Neuronal stem cell (in vitro differentiated cells): ENCODE measurements at regions not wholly inside any gene's neighbourhood (a gene's known extent, or its start where the extent isn't known, plus 50 kb on each side); places are given as distances from the start of the nearest gene placed in this dataset.

Experiments
- DNase-seq: peaks from one replicate; pipeline ENCODE4 v3.0.0-alpha.2; 2013; ENCODE audit warnings: low spot score
- H2AFZ ChIP-seq: one replicate; pipeline ENCODE4 v1.6.1; 2013; ENCODE audit warnings: mild to moderate bottlenecking, low read length, inconsistent platforms
- H2AK5ac ChIP-seq: 2 replicates; pipeline ENCODE4 v1.6.1; 2013; ENCODE audit warnings: low read depth, mild to moderate bottlenecking, inconsistent platforms, low read length, moderate library complexity, mixed read lengths
- H2BK120ac ChIP-seq: 2 replicates; pipeline ENCODE4 v1.6.1; 2013; ENCODE audit warnings: low read depth, mild to moderate bottlenecking, inconsistent platforms, low read length, moderate library complexity, mixed read lengths
- H2BK12ac ChIP-seq: one replicate; pipeline ENCODE4 v1.6.1; 2013; ENCODE audit warnings: low read length, inconsistent platforms
- H2BK15ac ChIP-seq: 2 replicates; pipeline ENCODE4 v1.6.1; 2013; ENCODE audit warnings: mild to moderate bottlenecking, low read length, inconsistent platforms, mixed read lengths
- H2BK5ac ChIP-seq: one replicate; pipeline ENCODE4 v1.6.1; 2013; ENCODE audit warnings: inconsistent platforms, mild to moderate bottlenecking, low read length, moderate library complexity
- H3K14ac ChIP-seq: one replicate; pipeline ENCODE4 v1.6.1; 2013; ENCODE audit warnings: low read length, inconsistent platforms
- H3K18ac ChIP-seq: 2 replicates; pipeline ENCODE4 v1.6.1; 2013; ENCODE audit warnings: low read length, inconsistent platforms
- H3K23ac ChIP-seq: 2 replicates; pipeline ENCODE4 v1.6.1; 2013; ENCODE audit warnings: low read depth, mild to moderate bottlenecking, mixed read lengths, low read length, inconsistent platforms; ENCODE audit not compliant: poor library complexity
- H3K27ac ChIP-seq: replicated peaks from 3 replicates; pipeline ENCODE4 v1.5.1; 2013; ENCODE audit warnings: low read length, inconsistent platforms
- H3K27me3 ChIP-seq, 3 experiments: 2 replicates each; pipeline ENCODE4 v1.6.1; 2013; ENCODE audit warnings: low read length in 3 of 3, mild to moderate bottlenecking in 2 of 3, inconsistent platforms in 1 of 3, low read depth in 1 of 3, mixed read lengths in 1 of 3, moderate library complexity in 1 of 3; ENCODE audit not compliant: control insufficient read depth in 3 of 3, insufficient read depth in 3 of 3
- H3K36me3 ChIP-seq, 2 donors: replicated peaks in 1 of 2; 2 replicates each; pipeline ENCODE4 v1.6.1; 2013; ENCODE audit warnings: low read length in 2 of 2; ENCODE audit not compliant: control insufficient read depth in 2 of 2, insufficient read depth in 2 of 2
- H3K4ac ChIP-seq: 2 replicates; pipeline ENCODE4 v1.6.1; 2013; ENCODE audit warnings: inconsistent platforms, mild to moderate bottlenecking, low read length, moderate library complexity
- H3K4me1 ChIP-seq, 2 donors: 1 replicate in 1 of 2; 2 replicates in 1 of 2; pipeline ENCODE4 v1.6.1; 2013; ENCODE audit warnings: low read length in 2 of 2, low read depth in 1 of 2; ENCODE audit not compliant: control insufficient read depth in 2 of 2, insufficient read depth in 1 of 2
- H3K4me2 ChIP-seq: one replicate; pipeline ENCODE4 v1.6.1; 2013; ENCODE audit warnings: mild to moderate bottlenecking, low read length, inconsistent platforms; ENCODE audit not compliant: insufficient read depth, poor library complexity, severe bottlenecking
- H3K4me3 ChIP-seq, 2 donors: 2 replicates each; pipeline ENCODE4 v1.5.1; 2013; ENCODE audit warnings: low read length in 2 of 2, mild to moderate bottlenecking in 2 of 2, inconsistent platforms in 1 of 2, moderate library complexity in 1 of 2
- H3K79me1 ChIP-seq: one replicate; pipeline ENCODE4 v1.6.1; 2013; ENCODE audit warnings: low read depth, mild to moderate bottlenecking, inconsistent platforms, low read length, moderate library complexity
- H3K9ac ChIP-seq: one replicate; pipeline ENCODE4 v1.6.1; 2013; ENCODE audit warnings: mild to moderate bottlenecking, low read depth, low read length, inconsistent platforms; ENCODE audit not compliant: poor library complexity
- H3K9me3 ChIP-seq, 2 donors: replicated peaks in 1 of 2; 2 replicates each; pipeline versions ENCODE3 to v1.6.1; 2013; ENCODE audit warnings: low read length in 2 of 2, mild to moderate bottlenecking in 2 of 2, inconsistent platforms in 1 of 2, low read depth in 1 of 2, mixed read lengths in 1 of 2, moderate library complexity in 1 of 2; ENCODE audit not compliant: control insufficient read depth in 2 of 2, insufficient read depth in 1 of 2
- H4K8ac ChIP-seq: one replicate; pipeline ENCODE4 v1.6.1; 2013; ENCODE audit warnings: low read depth, mild to moderate bottlenecking, inconsistent platforms, low read length, moderate library complexity
- H4K91ac ChIP-seq: one replicate; pipeline ENCODE4 v1.6.1; 2013; ENCODE audit warnings: low read length, low read depth, mild to moderate bottlenecking, inconsistent platforms; ENCODE audit not compliant: poor library complexity
- WGBS, 2 donors: extraction: QIAGEN DNeasy Blood & Tissue Kit; methylation state at CpG; one replicate each; pipeline ENCODE4 v1.1.7; 2013; ENCODE audit warnings: missing lambda C conversion rate in 2 of 2, mixed read lengths in 1 of 2; ENCODE audit not compliant: insufficient read length in 2 of 2, insufficient replicate concordance in 1 of 2; ENCODE audit errors: extremely low coverage in 2 of 2; 5-methylcytosine and 5-hydroxymethylcytosine counted together

GRCh38 chr6:132234356-132234755, 166.9 kb downstream of the MOXD1 start:
- Histone ChIP-seq H3K18ac (no peak overlapping the region), H3K9ac (no peak overlapping the region)
- WGBS, 2 donors: no CpG with 5 or more reads among the region's 2 CpGs

GRCh38 chr6:132231121-132231884, 170.0 kb downstream of the MOXD1 start:
- no peak overlapping the region for H3K18ac ChIP-seq
- no peak overlapping the region for H3K4me2 ChIP-seq
- H3K36me3 ChIP-seq: no peaks in the 10 kb centered on the region
- no peak overlapping the region for H3K4ac ChIP-seq
- no peak overlapping the region for H2BK15ac ChIP-seq
- no peak overlapping the region for H3K9ac ChIP-seq
- no peaks in the 10 kb centered on the region for H3K9me3 ChIP-seq
- no peak overlapping the region for H2BK5ac ChIP-seq
- no CpG with 5 or more reads among the region's 4 CpGs for WGBS, 2 donors
- H3K27me3 ChIP-seq: no peaks in the 10 kb centered on the region
- H3K14ac ChIP-seq: no peak overlapping the region
- no peak overlapping the region for H3K27ac ChIP-seq
- H4K91ac ChIP-seq: no peak overlapping the region
- no peak overlapping the region for H3K4me3 ChIP-seq
- peaks cover 1 to 9% of the 10 kb centered on the region in 2 donors for H3K4me1 ChIP-seq
- no peaks in the 10 kb centered on the region for H3K79me1 ChIP-seq
- H2AK5ac ChIP-seq: no peak overlapping the region
- no peak overlapping the region for H2BK120ac ChIP-seq
- no peak overlapping the region for H2AFZ ChIP-seq
- H3K23ac ChIP-seq: no peak overlapping the region
- no peak for DNase-seq
- no peak overlapping the region for H4K8ac ChIP-seq
- H2BK12ac ChIP-seq: no peak overlapping the region

More at GRCh38 chr6:132234356-132234755, 166.9 kb downstream of the MOXD1 start:
- no peak overlapping the region for H4K91ac ChIP-seq
- no peak for DNase-seq
- H3K4me2 ChIP-seq: no peak overlapping the region
- no peaks in the 10 kb centered on the region for H3K9me3 ChIP-seq
- H2AK5ac ChIP-seq: no peak overlapping the region
- no peaks in the 10 kb centered on the region for H3K79me1 ChIP-seq
- no peaks in the 10 kb centered on the region for H3K36me3 ChIP-seq
- no peak overlapping the region for H2BK15ac ChIP-seq
- peaks cover 6 to 19% of the 10 kb centered on the region in 2 donors for H3K4me1 ChIP-seq
- no peak overlapping the region for H3K23ac ChIP-seq
- H3K27ac ChIP-seq: no peak overlapping the region
- no peak overlapping the region for H3K4me3 ChIP-seq
- no peak overlapping the region for H2BK5ac ChIP-seq
- H2BK12ac ChIP-seq: no peak overlapping the region
- H3K14ac ChIP-seq: no peak overlapping the region
- H3K4ac ChIP-seq: no peak overlapping the region
- H3K27me3 ChIP-seq: no peaks in the 10 kb centered on the region
- no peak overlapping the region for H2BK120ac ChIP-seq
- H4K8ac ChIP-seq: no peak overlapping the region
- H2AFZ ChIP-seq: no peak overlapping the region

- WGBS, 2 donors: no CpG with 5 or more reads among the region's 1 CpG
- no peak overlapping the region for H3K9ac ChIP-seq
- H2BK12ac ChIP-seq: no peak overlapping the region
Observed at GRCh38 chr6:132228894-132229293, 172.4 kb downstream of the MOXD1 start.

GRCh38 chr6:132227904-132228303, 173.4 kb downstream of the MOXD1 start:
- peaks cover 0 to 11% of the 10 kb centered on the region in 2 donors for H3K9me3 ChIP-seq
- no peak overlapping the region for H3K4me3 ChIP-seq
- no peak overlapping the region for H3K23ac ChIP-seq
- no peak overlapping the region for H2BK12ac ChIP-seq
- no peak for DNase-seq
- H3K27ac ChIP-seq: no peak overlapping the region
- no peak overlapping the region for H3K14ac ChIP-seq
- no peak overlapping the region for H3K18ac ChIP-seq
- peak overlapping the region; percentile 39 for H2AFZ ChIP-seq
- no peak overlapping the region for H4K91ac ChIP-seq
- H3K4me1 ChIP-seq: peaks cover 1 to 9% of the 10 kb centered on the region in 2 donors
- H2BK5ac ChIP-seq: no peak overlapping the region
- no peak overlapping the region for H2BK15ac ChIP-seq
- H3K4me2 ChIP-seq: no peak overlapping the region
- H3K36me3 ChIP-seq: no peaks in the 10 kb centered on the region
- no peak overlapping the region for H2AK5ac ChIP-seq
- no peak overlapping the region for H3K4ac ChIP-seq
- no peaks in the 10 kb centered on the region for H3K27me3 ChIP-seq
- no peak overlapping the region for H4K8ac ChIP-seq
- no peak overlapping the region for H2BK120ac ChIP-seq
- no peak overlapping the region for H3K9ac ChIP-seq
- H3K79me1 ChIP-seq: peaks cover 2% of the 10 kb centered on the region

More at GRCh38 chr6:132228894-132229293, 172.4 kb downstream of the MOXD1 start:
- Histone ChIP-seq H3K4ac (no peak overlapping the region), H3K79me1 (peaks cover 2% of the 10 kb centered on the region), H2BK15ac (no peak overlapping the region), H3K4me2 (no peak overlapping the region), H4K91ac (no peak overlapping the region), H3K36me3 (no peaks in the 10 kb centered on the region), H3K4me3 (no peak overlapping the region), H3K23ac (no peak overlapping the region), H3K27me3 (no peaks in the 10 kb centered on the region), H3K9me3 (peaks cover 0 to 11% of the 10 kb centered on the region in 2 donors), H3K14ac (no peak overlapping the region), H2BK120ac (no peak overlapping the region), H3K4me1 (peaks cover 1 to 9% of the 10 kb centered on the region in 2 donors), H2BK5ac (no peak overlapping the region), H2AFZ (no peak overlapping the region), H4K8ac (no peak overlapping the region), H3K27ac (no peak overlapping the region), H3K18ac (no peak overlapping the region), H2AK5ac (no peak overlapping the region)
- DNase-seq: no peak
